ENCODE measurements at regions not wholly inside any gene's neighbourhood (a gene's known extent, or its start where the extent isn't known, plus 50 kb on each side); places are given as distances from the start of the nearest gene placed in this dataset.

- no peak for DNase-seq
- Mint-ChIP-seq H3K36me3 (ENCODE audit: low read depth) (no peaks in the 10 kb centered on the region), H3K27ac (no peak overlapping the region), H3K4me1 (no peaks in the 10 kb centered on the region), H3K9me3 (no peaks in the 10 kb centered on the region), H3K27me3 (no peaks in the 10 kb centered on the region), H3K4me3 (no peak overlapping the region)
- intact Hi-C loops (cut with micrococcal nuclease): no loop called here
These were observed 160.1 kb downstream of the TMA16 start for GRCh38 chr4:163654621-163655020.

GRCh38 chr4:163660636-163661035, 166.1 kb downstream of the TMA16 start:
- no peaks in the 10 kb centered on the region for H3K36me3 Mint-ChIP-seq (ENCODE audit: low read depth)
- H3K4me3 Mint-ChIP-seq: no peak overlapping the region
- H3K27me3 Mint-ChIP-seq: no peaks in the 10 kb centered on the region
- intact Hi-C loops (cut with micrococcal nuclease): no loop called here
- H3K9me3 Mint-ChIP-seq: no peaks in the 10 kb centered on the region
- H3K4me1 Mint-ChIP-seq: no peaks in the 10 kb centered on the region
- no peak for DNase-seq
- H3K27ac Mint-ChIP-seq: no peak overlapping the region

DNA sequence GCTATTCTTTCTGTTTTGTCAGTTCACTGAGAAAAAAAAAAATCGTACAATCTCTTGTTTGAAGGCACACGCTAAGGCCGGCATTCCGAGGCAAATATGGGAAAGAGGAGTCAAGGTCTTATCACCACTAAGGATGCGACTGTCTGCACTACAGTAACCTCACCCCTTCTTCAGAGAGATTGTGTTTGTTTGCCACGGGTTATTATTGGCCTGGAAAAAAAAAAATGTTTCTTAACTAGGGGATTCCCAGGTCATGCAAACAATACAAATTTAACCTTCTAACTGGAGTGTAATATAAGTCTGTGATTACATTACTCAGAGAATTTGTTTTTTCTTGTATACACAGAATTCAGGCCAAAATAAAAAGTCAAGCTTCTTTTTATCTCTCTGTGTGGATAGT, 168.3 kb downstream of the TMA16 start:
- no peak for DNase-seq
- Mint-ChIP-seq H3K36me3 (ENCODE audit: low read depth) (no peaks in the 10 kb centered on the region), H3K27ac (no peak overlapping the region), H3K9me3 (no peaks in the 10 kb centered on the region), H3K4me1 (no peaks in the 10 kb centered on the region), H3K27me3 (no peaks in the 10 kb centered on the region), H3K4me3 (no peak overlapping the region)
- intact Hi-C loops (cut with micrococcal nuclease): no loop called here

DNA sequence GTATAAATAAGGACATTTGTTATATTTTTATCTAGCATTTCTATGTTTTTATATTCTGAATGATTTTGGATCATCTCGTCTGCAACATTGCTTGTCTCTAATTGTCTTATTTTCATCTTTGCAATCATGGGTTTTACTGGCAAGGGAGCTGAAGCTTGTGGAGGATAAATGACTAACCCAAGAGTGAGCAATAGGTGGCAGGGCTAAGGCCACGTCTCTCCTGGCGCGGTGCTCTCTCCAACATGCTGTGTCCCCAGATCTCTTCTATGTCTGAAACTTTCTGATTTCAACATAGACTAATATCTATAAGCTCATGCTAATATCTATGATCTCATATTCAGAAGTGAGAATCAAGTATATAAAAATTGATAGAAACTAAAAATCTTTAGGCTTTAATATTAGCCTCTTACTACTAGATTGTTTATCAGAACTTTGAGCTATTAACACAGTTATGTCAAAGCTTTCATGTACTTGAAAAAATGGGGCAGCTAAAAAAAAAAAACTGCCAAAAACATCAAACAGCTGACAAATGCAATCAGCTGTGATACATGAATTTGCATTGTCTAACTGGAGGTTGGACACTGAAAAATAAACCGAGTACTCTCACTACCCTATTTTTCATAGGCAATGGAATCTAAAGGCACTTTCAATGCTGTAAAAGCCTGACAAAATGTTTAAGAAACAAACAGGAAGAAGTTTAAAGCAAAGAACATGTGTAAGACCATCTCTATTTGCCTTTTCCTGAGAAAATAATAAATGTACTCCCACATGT, 169.2 kb downstream of the TMA16 start:
- no peak overlapping the region for H3K4me3 Mint-ChIP-seq
- H3K27ac Mint-ChIP-seq: no peak overlapping the region
- H3K4me1 Mint-ChIP-seq: no peaks in the 10 kb centered on the region
- no peaks in the 10 kb centered on the region for H3K27me3 Mint-ChIP-seq
- intact Hi-C loops (cut with micrococcal nuclease): no loop called here
- no peaks in the 10 kb centered on the region for H3K9me3 Mint-ChIP-seq
- no peaks in the 10 kb centered on the region for H3K36me3 Mint-ChIP-seq (ENCODE audit: low read depth)
- DNase-seq: no peak

GRCh38 chr4:163665101-163665500, 170.6 kb downstream of the TMA16 start:
- no peaks in the 10 kb centered on the region for H3K36me3 Mint-ChIP-seq (ENCODE audit: low read depth)
- no peaks in the 10 kb centered on the region for H3K4me1 Mint-ChIP-seq
- no peak for DNase-seq
- no peak overlapping the region for H3K4me3 Mint-ChIP-seq
- no peak overlapping the region for H3K27ac Mint-ChIP-seq
- no peaks in the 10 kb centered on the region for H3K9me3 Mint-ChIP-seq
- H3K27me3 Mint-ChIP-seq: no peaks in the 10 kb centered on the region
- intact Hi-C loops (cut with micrococcal nuclease): no loop called here

DNA sequence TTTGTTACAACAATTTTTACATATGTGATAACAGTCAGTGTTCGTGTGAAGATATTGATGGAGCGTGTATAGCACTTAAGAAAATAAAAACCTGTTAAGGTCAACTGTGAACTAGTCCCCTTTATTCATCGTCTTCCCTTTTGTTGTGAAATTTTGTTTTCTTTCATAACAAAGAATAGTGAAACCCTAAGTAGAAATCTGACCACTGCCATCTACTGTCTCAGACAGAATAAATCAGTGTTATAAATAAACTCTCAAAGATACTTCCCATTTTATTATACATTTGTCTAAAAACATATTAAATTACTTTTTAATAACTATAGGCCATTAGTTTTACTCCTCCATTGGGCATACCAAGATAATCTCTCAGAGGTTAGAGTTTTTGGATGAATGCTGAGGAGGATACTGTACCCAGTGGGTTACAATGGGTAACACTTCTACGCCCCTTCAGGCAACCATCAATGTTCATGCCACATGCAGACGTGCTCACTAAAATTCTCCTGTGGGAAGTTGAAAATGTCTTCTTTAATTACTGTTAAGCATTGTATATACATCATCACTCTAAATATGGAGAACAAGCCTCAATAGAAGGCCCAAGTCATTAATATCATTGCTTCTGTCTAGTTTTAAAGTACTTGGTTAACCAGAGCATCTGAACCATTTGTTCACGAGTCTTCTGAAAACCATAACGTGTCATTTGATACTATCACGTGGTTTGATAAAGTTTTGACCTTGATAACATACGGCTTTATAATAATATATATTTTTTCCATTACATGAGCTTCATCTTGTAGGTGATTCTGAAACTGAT, 171.2 kb downstream of the TMA16 start:
- intact Hi-C loops (cut with micrococcal nuclease): no loop called here

GRCh38 chr4:163666332-163666873, 171.9 kb downstream of the TMA16 start:
- Mint-ChIP-seq H3K36me3 (ENCODE audit: low read depth) (no peaks in the 10 kb centered on the region), H3K27me3 (no peaks in the 10 kb centered on the region), H3K27ac (no peak overlapping the region), H3K9me3 (no peaks in the 10 kb centered on the region), H3K4me3 (no peak overlapping the region), H3K4me1 (no peaks in the 10 kb centered on the region)
- intact Hi-C loops (cut with micrococcal nuclease): no loop called here
- no peak for DNase-seq

More for the DNA sequence above, 171.2 kb downstream of the TMA16 start:
- H3K27ac Mint-ChIP-seq: no peak overlapping the region
- no peaks in the 10 kb centered on the region for H3K4me1 Mint-ChIP-seq
- no peak overlapping the region for H3K4me3 Mint-ChIP-seq
- no peaks in the 10 kb centered on the region for H3K27me3 Mint-ChIP-seq
- no peaks in the 10 kb centered on the region for H3K9me3 Mint-ChIP-seq
- H3K36me3 Mint-ChIP-seq (ENCODE audit: low read depth): no peaks in the 10 kb centered on the region
- no peak for DNase-seq

- no peak for DNase-seq
- Mint-ChIP-seq H3K27ac (no peak overlapping the region), H3K36me3 (ENCODE audit: low read depth) (no peaks in the 10 kb centered on the region), H3K4me3 (no peak overlapping the region), H3K27me3 (no peaks in the 10 kb centered on the region), H3K4me1 (peaks cover 2% of the 10 kb centered on the region), H3K9me3 (no peaks in the 10 kb centered on the region)
- intact Hi-C loops (cut with micrococcal nuclease): no loop called here
These were observed 178.3 kb downstream of the TMA16 start for GRCh38 chr4:163672751-163673150.

DNA sequence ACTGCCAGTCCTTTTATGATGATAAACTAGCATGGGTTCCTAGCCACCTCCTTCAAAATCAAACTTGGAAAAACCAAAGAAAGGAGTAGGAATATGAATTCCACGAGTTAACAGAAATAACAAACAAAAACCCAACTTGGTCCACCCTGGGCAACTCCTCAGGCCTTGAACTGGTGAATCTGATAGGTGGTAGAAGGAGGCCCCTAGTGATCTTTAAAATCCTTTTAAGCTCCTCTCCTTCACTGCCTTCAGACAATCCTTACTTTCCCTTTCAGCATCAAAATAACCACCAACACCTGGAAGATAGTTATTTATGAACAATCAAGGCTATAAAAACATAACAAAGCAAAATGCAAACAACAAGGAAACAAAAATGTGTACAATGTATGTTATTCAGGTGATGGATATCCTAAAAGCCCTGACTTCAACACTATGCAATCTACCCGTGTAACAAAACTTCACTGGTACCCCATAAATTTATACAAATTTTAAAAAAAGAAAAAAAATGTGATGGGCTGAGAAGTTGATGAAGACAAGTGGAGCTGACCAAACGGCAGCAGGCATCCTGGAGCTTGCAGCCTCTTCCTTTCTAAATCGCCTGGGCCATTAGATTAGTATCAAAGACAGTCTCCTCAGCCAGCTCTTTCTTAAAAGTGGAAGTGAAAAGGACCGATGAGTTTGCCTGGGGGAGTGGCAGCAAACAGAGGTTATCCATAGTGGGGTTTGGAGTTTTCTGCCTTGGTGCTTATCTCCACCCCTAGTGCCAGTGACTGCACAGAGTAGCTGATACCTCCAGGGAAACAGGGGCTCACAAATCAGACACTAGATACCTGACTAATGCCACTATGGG, 179.6 kb downstream of the TMA16 start:
- DNase-seq: no peak
- H3K27ac Mint-ChIP-seq: no peak overlapping the region
- peaks cover 2% of the 10 kb centered on the region for H3K4me1 Mint-ChIP-seq
- no peaks in the 10 kb centered on the region for H3K27me3 Mint-ChIP-seq
- no peak overlapping the region for H3K4me3 Mint-ChIP-seq
- H3K36me3 Mint-ChIP-seq (ENCODE audit: low read depth): no peaks in the 10 kb centered on the region
- intact Hi-C loops (cut with micrococcal nuclease): no loop called here
- H3K9me3 Mint-ChIP-seq: no peaks in the 10 kb centered on the region

DNA sequence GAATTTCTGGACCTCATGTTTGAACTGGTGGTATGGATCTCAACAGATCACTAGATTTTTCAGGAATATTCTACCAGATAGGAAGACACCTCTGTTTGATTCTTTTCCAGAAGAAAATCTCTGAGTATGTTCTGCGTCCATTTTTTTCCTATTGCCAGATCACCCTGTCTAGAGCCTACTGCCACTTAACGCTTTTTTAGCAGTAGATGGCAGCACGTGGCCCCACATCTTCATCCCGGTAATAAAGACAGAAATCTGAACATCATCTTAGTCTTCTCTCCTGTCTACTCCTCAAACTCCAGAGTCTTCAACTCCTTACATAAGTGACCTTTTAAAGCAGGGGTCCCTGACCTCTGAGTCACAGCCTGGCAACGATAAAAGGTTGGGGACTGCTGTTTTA, 184.7 kb downstream of the TMA16 start:
- intact Hi-C loops (cut with micrococcal nuclease): no loop called here
- H3K36me3 Mint-ChIP-seq (ENCODE audit: low read depth): no peaks in the 10 kb centered on the region
- no peak for DNase-seq
- no peak overlapping the region for H3K4me3 Mint-ChIP-seq
- no peak overlapping the region for H3K27ac Mint-ChIP-seq
- H3K27me3 Mint-ChIP-seq: no peaks in the 10 kb centered on the region
- no peaks in the 10 kb centered on the region for H3K4me1 Mint-ChIP-seq
- H3K9me3 Mint-ChIP-seq: no peaks in the 10 kb centered on the region

DNA sequence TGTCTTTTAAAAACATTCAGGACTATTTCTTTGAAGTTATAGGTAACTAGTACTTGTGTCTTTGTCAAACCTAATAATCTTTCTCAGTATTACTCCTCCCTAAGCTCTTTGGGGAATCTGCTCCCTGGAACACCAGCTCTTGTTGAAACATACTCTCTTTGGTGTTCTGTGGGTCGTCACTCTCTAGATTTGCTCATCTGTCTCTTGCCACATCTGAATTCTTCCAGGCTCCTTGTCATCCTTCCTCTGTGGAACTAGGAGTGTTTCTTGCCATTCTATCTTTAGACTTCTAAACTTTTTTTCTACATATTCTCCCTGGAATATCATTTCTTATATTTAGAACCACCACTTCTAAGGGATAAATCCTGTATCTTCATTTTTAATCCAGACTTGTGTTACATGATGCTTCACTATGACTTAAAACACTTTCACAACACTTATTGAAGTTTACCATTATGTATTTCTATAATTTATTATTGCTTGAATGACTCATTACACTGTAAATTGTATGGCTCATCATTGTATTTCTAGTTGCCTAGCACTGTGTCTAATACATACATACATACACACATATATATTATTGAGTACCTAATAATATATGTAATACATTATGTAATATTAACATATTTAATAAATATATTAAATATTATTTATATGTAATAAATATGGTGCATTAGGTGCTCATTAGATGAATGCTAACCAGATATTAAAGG, 186.1 kb downstream of the TMA16 start:
- no peak overlapping the region for H3K4me3 Mint-ChIP-seq
- H3K9me3 Mint-ChIP-seq: no peaks in the 10 kb centered on the region
- H3K27ac Mint-ChIP-seq: no peak overlapping the region
- intact Hi-C loops (cut with micrococcal nuclease): loop anchor here (1.0 to 5.0 kb wide), 4 partner anchors 125 to 1183 kb away; no protein-coding TSS in a partner anchor
- no peaks in the 10 kb centered on the region for H3K36me3 Mint-ChIP-seq (ENCODE audit: low read depth)
- H3K27me3 Mint-ChIP-seq: no peaks in the 10 kb centered on the region
- H3K4me1 Mint-ChIP-seq: no peaks in the 10 kb centered on the region
- no peak for DNase-seq

- no peak overlapping the region for H3K27ac Mint-ChIP-seq
- peak; percentile 79 for DNase-seq
- H3K9me3 Mint-ChIP-seq: no peaks in the 10 kb centered on the region
- H3K36me3 Mint-ChIP-seq (ENCODE audit: low read depth): no peaks in the 10 kb centered on the region
- intact Hi-C loops (cut with micrococcal nuclease): loop anchor here (1.0 to 5.0 kb wide), 4 partner anchors 126 to 1184 kb away; no protein-coding TSS in a partner anchor
- H3K27me3 Mint-ChIP-seq: no peaks in the 10 kb centered on the region
- no peaks in the 10 kb centered on the region for H3K4me1 Mint-ChIP-seq
- no peak overlapping the region for H3K4me3 Mint-ChIP-seq
These were observed 186.8 kb downstream of the TMA16 start for GRCh38 chr4:163681208-163681821.

GRCh38 chr4:163688856-163689255, 194.4 kb downstream of the TMA16 start:
- intact Hi-C loops (cut with micrococcal nuclease): no loop called here
- Mint-ChIP-seq H3K9me3 (no peaks in the 10 kb centered on the region), H3K4me3 (no peak overlapping the region)

More at GRCh38 chr4:163688856-163689255, 194.4 kb downstream of the TMA16 start:
- no peaks in the 10 kb centered on the region for H3K27me3 Mint-ChIP-seq
- no peak for DNase-seq
- H3K36me3 Mint-ChIP-seq (ENCODE audit: low read depth): no peaks in the 10 kb centered on the region
- no peaks in the 10 kb centered on the region for H3K4me1 Mint-ChIP-seq
- no peak overlapping the region for H3K27ac Mint-ChIP-seq

Measured in activated CD4-positive, alpha-beta T cell treated with anti-CD3 and anti-CD28 coated beads, Interleukin-2, amount 10 ng/mL, durations not matched to agents 24 days and 14 days (primary cell).